Chondrocyte (in vitro differentiated cells): ENCODE measurements at regions not wholly inside any gene's neighbourhood (a gene's known extent, or its start where the extent isn't known, plus 50 kb on each side); places are given as distances from the start of the nearest gene placed in this dataset.
A peak's percentile ranks its signal among the peaks of the same experiment; 100 is the strongest.
"Not testable (repeated sequence)": the region's sequence is repeated elsewhere in the genome, so short reads cannot be mapped to it uniquely, and the experiment has no call there.

ENCODE experiments used
- DNase-seq: peaks from one replicate; pipeline ENCODE4 v3.0.0; 2021; ENCODE audit warnings: mixed read lengths, low spot score
- H3K27ac Mint-ChIP-seq: one replicate; pipeline ENCODE4 v1.8.0; 2021; ENCODE audit warnings: mild to moderate bottlenecking, moderate library complexity, mixed read lengths; ENCODE audit not compliant: unreplicated experiment
- H3K27me3 Mint-ChIP-seq: 2 replicates; pipeline ENCODE4 v1.8.0; 2021; ENCODE audit warnings: low read depth, mixed read lengths
- H3K36me3 Mint-ChIP-seq: 2 replicates; pipeline ENCODE4 v1.8.0; 2021; ENCODE audit warnings: low read depth, mixed read lengths
- H3K4me1 Mint-ChIP-seq: 2 replicates; pipeline ENCODE4 v1.8.0; 2021; ENCODE audit warnings: low read depth, mild to moderate bottlenecking, mixed read lengths
- H3K4me3 Mint-ChIP-seq: one replicate; pipeline ENCODE4 v1.8.0; 2021; ENCODE audit warnings: mild to moderate bottlenecking, moderate library complexity, mixed read lengths; ENCODE audit not compliant: unreplicated experiment
- H3K9me3 Mint-ChIP-seq: 2 replicates; pipeline ENCODE4 v1.8.0; 2021; ENCODE audit warnings: low read depth, mixed read lengths
- CTCF ChIP-seq: fragments of 200-600 bp; sonication (generic); IDR thresholded peaks from 2 replicates; pipeline ENCODE4 v1.5.0; 2021; ENCODE audit warnings: antibody characterized with exemption, mild to moderate bottlenecking, moderate library complexity

GRCh38 chr2:163044114-163044513 is 205.5 kb upstream of the KCNH7 start:
- TF ChIP-seq CTCF, result no peak

GRCh38 chr2:163043201-163043600 is 204.6 kb upstream of the KCNH7 start:
- no peak overlapping the region for H3K27ac Mint-ChIP-seq
- H3K4me1 Mint-ChIP-seq, result no peaks in the 10 kb centered on the region
- H3K27me3 Mint-ChIP-seq, result peaks cover 8% of the 10 kb centered on the region
- H3K4me3 Mint-ChIP-seq, result no peak overlapping the region
- no peaks in the 10 kb centered on the region for H3K36me3 Mint-ChIP-seq
- TF ChIP-seq CTCF, result no peak
- no peak for DNase-seq
- no peaks in the 10 kb centered on the region for H3K9me3 Mint-ChIP-seq

More at GRCh38 chr2:163044114-163044513, 205.5 kb upstream of the KCNH7 start:
- H3K9me3 Mint-ChIP-seq, result no peaks in the 10 kb centered on the region
- no peak overlapping the region for H3K27ac Mint-ChIP-seq
- peaks cover 8% of the 10 kb centered on the region for H3K27me3 Mint-ChIP-seq
- H3K4me3 Mint-ChIP-seq, result no peak overlapping the region
- no peaks in the 10 kb centered on the region for H3K4me1 Mint-ChIP-seq
- H3K36me3 Mint-ChIP-seq, result no peaks in the 10 kb centered on the region
- DNase-seq, result no peak

- H3K36me3 Mint-ChIP-seq, result no peaks in the 10 kb centered on the region
- H3K4me3 Mint-ChIP-seq, result no peak overlapping the region
- no peak overlapping the region for H3K27ac Mint-ChIP-seq
- H3K27me3 Mint-ChIP-seq, result peaks cover 18% of the 10 kb centered on the region
- no peak for DNase-seq
- TF ChIP-seq CTCF, result no peak
- H3K9me3 Mint-ChIP-seq, result no peaks in the 10 kb centered on the region
- H3K4me1 Mint-ChIP-seq, result no peaks in the 10 kb centered on the region
These were observed 200.7 kb upstream of the KCNH7 start for GRCh38 chr2:163039266-163039665.

- Mint-ChIP-seq H3K27me3 (peaks cover 6% of the 10 kb centered on the region), H3K4me3 (no peak overlapping the region), H3K4me1 (no peaks in the 10 kb centered on the region), H3K36me3 (no peaks in the 10 kb centered on the region), H3K27ac (no peak overlapping the region), H3K9me3 (peaks cover 5% of the 10 kb centered on the region)
- no peak for TF ChIP-seq CTCF
- no peak for DNase-seq
These were observed 190.2 kb upstream of the KCNH7 start for GRCh38 chr2:163028807-163029206.

GRCh38 chr2:163026136-163026775 is 187.7 kb upstream of the KCNH7 start:
- H3K27ac Mint-ChIP-seq, H3K9me3 Mint-ChIP-seq, H3K36me3 Mint-ChIP-seq, H3K4me3 Mint-ChIP-seq, H3K4me1 Mint-ChIP-seq: not testable (repeated sequence)
- peaks cover 10% of the 10 kb centered on the region for H3K27me3 Mint-ChIP-seq
- peak; percentile 71 for DNase-seq

GRCh38 chr2:163016882-163017281 is 178.3 kb upstream of the KCNH7 start:
- not testable (repeated sequence) for H3K4me1 Mint-ChIP-seq, H3K4me3 Mint-ChIP-seq, H3K27ac Mint-ChIP-seq, H3K36me3 Mint-ChIP-seq
- H3K27me3 Mint-ChIP-seq, result peaks cover 12% of the 10 kb centered on the region
- peaks cover 21% of the 10 kb centered on the region for H3K9me3 Mint-ChIP-seq
- peak; percentile 68 for DNase-seq
